NCI-H1048 (cell line): ENCODE measurements at regions not wholly inside any gene's neighbourhood (a gene's known extent, or its start where the extent isn't known, plus 50 kb on each side); places are given as distances from the start of the nearest gene placed in this dataset.

Experiments used
- DNase-seq: peaks from one replicate; lab custom pipeline; 2025; lab: John Stamatoyannopoulos, UW

DNA sequence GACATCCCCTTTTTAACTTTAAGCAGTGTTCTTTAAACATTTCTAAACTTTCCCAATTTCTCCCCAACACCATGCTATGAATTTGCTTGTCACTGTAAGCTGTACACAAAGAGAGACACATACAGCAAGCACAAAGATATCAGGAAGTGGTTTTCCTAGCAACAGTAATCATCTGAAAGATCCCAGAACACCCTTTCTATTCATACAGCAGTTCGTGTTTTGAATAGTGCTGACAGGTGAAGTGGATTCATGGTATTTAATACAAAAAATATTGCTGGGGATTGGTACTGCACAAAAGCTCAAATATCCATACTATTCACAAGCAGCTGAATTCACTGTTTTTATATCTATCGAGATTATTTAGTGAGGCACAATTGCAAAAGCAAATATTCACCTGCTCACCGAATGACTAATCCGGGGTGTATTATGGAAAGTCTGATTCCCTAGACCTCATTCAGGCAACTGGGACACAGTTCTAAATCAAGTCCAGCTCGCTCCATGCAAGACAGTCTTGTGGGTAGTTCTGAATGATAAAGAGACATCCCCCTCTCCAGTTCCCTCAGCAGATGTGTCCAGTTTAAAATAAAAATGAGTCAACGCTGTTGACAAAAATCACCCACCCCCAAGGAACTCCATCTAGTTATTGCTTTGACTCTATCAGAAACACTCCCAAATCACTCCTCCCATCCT, 107.1 kb upstream of the TSHZ2 start:
- DNase-seq, result no peak

DNA sequence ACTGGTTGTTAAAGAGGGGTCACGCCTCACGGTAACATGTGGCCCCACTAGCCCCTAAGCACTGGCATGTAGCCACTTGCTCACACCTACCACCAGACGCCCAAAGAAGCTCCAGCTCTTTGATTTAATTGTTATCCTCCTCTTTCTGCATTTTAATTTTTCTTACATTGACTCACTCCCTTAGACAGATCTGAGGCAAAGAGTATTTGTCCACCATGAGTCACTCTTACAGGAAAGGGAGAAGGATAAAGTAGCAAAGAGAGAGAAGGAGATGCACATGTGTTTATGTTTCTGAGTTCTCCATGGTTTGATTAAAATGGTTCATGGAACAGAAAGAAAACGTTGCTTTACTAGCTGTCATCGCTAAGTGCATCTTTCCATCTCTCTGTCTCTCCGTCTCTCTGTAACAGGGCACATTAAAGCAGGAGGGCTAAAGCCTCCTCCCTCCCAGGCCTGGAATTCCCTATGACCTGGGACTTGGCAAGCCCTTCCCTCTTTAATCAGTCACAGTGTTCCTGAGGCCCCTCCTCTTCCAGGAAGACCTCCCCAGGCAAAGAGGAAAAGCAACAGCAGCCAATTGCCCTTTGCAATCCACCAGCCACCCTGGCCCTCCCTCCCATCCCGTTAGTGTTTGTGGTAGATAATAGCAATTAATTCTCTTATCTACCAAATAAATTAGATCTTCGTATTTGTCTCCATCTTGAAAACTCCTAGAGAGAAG, 112.8 kb upstream of the TSHZ2 start:
- no peak for DNase-seq

DNA sequence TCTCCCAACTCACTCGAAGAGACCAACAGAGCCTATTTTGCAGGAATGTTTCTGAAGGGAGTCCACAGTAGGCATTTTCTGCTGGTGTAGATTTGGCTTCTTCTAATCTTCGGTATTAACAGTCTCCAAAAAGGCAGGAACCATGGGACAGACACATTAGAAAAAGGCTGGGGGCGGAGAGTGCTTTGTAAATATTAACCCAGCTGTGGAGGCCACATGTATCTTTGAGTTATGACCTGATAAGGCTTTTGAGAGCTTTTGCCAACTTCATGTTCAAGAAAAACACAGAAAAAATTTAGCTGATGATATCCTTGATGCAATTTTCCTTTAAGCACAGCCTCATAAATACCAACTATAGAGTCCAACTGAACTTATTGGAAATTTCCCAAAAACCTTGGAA, 119.4 kb upstream of the TSHZ2 start:
- no peak for DNase-seq

DNA sequence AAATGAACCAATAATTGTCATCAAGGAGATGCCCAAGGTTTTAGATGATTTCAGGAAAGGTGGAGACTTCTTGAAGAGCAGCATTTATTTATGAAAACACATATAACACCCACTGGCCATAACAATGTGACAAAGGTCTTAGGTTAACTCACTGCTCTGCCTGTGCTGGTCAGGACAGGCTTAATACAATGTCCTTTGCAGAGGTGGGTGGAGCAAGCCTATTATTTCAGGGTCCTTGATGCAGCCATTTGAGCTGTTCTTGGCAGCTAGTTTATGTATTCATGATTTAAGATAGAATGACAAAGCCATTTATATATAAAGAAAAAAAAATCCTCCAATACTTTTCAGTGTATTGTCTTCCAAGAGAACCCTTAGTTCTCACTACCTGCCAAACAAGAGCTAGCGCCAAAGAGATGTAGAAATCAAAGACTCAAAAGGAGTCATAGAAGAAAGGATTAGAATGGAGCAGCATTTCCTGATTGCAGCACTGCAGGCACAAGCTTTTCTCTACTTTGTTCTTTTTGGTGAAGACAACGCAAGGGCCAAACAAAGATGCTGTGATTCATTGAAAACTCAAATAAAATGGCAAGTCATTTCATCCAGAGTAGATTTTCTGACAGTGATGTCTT, 124.3 kb upstream of the TSHZ2 start:
- no peak for DNase-seq

DNA sequence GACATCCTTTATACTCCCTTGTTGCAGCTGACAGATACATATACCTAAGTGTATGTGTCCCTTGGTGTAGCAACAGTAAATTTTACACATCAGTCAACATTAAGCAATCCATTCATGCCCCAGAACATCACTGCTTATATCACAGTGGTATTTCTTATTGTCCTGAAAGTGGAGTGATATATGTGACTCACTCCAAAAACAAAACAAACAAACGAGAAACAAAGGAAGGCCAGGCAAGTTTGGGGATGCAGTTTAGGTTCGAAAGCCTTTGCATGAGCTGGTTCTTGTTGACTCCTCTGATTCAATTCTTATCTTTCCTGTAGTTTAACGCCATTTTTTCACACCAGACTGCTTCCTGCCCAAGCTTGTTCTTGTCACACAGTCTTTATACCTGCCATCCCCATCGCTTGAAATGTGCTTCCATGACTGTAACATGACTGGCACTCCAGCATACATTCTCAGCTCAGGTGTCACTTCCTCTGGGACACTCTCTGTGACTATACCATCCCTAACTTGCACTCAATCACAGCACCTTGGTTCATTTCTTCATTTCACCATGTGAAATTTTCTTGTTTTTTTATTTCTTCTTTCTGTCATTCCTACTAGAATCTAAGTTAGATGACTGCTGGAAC, 125.0 kb upstream of the TSHZ2 start:
- DNase-seq, result no peak

DNA sequence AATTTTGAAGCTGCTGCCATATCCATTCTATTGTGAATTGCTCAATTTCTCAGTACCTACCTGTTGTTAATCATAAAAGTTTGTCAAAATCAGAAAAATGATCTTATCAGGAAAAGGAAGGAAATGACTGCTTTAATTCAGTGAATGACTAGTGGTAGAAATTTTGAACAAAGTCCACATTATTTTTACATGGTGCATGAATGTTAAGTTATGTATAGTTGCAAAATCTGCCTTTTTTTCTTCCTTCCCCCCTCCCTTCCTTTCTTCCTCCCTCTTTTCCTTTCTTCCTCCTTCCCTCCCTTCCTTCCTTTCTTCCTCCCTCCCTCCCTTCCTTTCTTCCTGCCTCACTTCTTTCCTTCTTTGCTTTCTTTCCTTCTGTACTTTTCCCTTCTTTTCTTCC, 127.1 kb upstream of the TSHZ2 start:
- DNase-seq, result no peak

DNA sequence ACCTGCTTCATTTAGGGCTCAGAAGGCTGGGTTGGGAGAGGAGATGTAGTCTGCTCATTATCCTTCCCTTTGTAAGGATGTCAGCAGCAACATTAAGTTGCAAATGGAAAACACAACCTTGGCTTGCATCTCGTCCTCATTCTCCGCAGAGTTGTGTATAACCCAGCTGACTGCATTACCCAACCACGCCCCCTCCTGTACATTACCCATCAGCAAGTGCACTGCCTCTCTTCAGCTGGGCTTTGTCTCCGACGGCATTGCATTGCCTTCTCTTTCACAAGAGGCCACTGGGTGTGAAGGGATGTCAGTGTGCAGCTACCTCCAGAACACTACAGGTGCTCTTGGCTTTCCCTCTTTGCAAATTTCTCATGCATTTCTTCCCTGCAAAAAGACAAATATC, 128.7 kb upstream of the TSHZ2 start:
- no peak for DNase-seq

DNA sequence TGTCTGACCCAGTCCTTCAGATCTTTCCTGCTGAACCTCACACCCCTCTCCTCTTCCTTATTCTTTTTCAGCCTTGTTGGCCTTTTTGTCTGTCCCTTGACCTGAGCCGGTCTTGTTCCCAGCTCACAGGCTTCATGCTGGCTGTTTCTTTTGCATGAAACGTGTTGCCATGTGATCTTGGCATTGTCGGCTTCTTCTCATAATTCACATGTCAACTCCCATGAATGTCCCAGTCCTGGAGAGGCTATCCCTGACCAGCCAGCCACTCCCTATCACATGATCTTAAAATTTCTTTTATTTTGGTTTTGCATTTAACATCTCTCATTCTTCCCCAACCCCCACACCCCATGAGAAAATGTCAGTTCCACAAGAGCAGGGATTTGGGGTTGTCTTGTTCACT, 131.2 kb upstream of the TSHZ2 start:
- no peak for DNase-seq

DNA sequence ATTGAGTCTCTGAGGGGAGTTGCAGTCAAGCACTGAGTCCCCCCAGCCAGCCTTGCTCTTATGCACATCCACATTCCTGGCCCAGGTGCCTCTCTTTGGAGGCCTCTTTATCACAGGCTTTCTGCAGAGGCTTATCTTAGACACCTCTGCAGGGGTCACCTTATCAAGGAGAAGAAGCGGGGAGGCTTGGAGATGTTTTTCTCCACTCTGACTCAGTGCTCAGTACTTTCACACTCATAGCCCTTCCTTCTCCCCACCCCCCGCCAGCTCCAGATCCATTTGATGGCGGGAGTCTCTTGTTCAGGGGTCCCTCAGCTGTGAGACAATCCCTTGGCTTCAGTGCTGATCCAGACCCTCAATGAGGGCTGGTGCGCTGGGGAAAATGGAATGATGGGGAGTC, 132.1 kb upstream of the TSHZ2 start:
- no peak for DNase-seq

DNA sequence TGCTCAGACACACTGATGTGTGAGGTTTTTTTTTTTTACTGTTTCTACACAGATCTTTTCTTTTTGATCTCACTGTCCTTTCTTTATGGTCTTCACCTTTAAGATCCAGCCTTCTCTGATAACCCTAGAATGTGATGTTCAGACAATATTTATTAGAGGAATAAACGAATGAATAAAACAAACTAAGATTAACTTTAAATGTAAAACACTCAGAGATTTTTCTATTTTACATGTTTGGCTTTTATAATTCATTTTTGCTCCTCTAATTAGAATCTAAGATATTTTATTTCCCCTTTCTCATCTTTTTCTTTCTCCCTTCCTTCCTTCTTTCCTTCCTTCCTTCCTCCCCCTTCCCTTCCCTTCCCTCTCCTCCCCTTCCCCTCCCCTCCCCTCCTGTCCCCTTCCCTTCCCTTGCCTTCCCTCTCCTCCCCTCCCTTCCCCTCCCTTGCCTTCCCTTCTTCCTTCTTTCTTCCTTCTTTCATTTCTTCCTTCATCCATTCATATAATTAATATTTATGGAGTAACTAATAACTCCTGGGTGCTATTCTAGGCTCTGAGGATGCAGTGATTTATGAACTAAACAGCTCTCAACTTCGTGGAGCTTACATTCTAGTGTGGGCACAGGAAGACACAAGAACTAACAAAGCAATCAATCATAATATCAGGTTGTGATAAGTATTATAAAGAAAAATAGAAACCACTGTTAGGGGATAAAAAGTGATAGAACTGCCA, 133.5 kb upstream of the TSHZ2 start:
- no peak for DNase-seq

DNA sequence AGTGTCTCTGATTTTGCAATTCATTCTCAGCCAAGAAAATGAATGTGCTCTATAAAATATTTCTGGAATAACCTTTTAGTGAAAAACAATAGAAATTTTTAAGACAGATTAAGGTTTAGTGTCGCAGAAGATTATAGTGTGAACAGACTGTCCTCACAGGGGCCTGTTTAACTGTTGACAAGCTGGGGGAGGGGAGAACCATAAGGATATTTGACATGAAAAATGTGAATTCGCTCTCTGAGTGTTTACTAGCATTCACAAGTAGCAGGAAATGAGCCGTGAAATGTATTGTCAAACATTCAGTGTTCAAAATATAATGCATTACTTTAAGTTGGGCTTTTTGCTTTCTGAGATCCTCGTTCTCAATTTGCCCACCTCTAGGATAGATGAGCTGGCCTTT, 134.8 kb upstream of the TSHZ2 start:
- DNase-seq, result no peak

DNA sequence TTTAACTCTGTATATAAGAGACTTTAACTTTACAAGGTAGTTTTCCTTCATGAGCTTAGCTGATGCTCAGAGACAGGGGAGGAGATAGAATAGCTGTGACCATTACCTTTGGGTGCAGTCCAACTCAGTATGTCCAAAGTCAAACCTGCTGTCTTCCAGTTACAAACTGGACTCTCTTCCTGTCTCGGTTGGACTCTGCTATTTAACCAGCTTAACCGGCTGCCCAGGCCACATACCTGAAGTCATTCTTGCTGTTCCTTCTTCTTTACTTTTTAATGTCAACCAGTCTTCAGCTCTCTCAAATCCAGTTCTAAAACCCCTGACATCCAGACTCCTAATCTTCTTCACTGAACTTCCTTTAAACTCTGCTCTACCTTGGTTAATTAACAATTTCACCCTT, 138.3 kb upstream of the TSHZ2 start:
- no peak for DNase-seq

DNA sequence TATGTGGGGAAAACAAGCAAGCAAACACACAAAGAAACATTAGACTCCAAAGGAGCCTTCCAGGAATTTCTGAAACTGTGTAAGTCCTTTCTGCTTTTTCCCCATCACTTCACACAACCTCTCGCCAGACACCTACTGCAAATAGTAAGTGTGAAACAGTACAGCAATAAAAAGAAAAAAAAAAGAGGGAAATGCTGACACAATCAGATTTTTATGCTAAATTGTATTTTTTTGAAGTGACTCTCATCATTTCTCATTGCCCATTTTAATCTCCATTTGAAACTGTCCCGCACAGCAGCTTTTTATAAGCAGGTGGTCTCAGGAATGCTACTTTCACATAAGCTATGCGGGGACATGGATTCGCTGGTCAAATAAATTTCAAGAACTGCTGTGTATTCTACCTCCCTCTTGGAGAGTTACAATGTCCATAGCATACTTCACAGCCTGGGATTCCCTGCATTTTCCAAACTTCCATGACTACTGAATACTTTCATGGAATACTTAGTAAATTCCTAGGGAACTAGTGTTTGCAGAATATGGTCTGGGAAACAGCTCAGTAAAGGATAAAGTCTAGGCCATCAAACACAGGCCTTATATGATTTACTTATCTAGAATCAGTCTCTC, 139.9 kb upstream of the TSHZ2 start:
- no peak for DNase-seq

DNA sequence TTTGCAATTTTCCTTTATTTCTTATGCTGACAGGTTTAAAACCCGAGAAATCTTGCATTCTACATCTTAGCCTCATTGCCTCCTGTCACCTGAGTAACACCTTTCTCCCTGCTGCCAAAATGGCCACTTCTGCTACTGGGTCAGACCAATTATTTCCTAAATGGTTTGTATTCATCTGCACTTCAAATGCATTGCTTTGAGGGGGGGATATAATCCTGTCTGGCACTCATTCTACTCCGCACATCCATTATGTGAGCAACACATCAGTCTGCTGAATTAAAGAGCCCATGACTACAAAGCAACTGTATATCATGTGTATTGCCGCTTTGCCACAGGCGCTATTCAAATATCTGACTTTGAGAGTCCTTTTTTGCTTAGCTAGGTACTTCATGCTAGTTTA, 141.6 kb upstream of the TSHZ2 start:
- peak; percentile 27 for DNase-seq

DNA sequence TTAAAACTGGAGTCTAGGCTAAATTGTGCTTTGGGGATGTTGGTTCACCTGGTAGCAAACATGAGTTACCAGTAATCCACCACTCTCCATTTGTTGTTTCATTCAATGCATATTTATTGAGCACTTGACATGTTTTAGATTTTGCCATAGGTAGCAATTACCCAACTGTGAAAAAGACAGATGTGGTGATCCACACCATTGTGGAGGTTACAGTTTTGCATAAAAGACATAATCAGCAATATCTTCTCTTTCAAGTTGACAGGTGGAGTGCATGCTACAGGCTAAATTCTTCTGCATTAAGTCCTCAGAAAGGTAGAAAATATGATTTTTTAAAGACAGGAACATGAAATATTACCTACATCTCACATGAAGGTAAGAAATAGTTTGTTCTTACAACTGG, 143.0 kb upstream of the TSHZ2 start:
- no peak for DNase-seq

DNA sequence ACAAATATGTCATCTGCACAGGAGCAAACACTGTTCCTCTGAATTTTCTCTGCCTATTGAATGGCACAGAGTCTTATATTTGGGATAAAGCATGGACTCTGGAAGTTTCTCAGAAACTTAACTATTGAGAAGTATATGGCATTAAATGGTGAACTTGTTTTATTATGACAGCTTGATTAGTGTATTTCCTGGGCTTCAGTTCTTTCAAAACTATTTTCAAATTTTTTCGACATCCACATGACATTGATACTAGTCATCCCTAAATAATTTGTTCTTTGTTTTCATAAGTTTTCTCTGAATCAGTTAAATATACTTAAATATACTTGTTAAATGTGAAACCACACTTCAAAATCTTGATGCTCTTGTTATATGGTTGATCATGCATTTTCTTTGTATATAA, 144.0 kb upstream of the TSHZ2 start:
- no peak for DNase-seq

DNA sequence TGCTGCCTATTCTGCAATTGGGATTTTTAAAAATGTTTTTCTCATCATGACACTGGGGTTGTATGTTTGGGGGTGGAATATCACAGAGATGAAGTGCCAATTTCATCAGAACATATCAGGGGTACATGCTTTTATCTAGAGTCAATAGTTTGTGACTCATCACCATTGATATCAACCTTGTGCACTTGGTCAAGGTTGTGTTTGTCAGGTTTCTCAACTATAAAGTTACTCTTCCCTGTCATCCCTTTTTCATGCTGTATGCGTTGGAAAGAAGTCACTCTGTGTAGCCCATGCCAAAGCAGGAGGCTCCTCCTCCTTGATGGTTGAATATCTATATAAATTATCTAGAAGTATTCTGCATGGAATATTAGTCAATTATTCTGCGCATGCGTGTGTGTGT, 145.4 kb upstream of the TSHZ2 start:
- DNase-seq, result no peak

DNA sequence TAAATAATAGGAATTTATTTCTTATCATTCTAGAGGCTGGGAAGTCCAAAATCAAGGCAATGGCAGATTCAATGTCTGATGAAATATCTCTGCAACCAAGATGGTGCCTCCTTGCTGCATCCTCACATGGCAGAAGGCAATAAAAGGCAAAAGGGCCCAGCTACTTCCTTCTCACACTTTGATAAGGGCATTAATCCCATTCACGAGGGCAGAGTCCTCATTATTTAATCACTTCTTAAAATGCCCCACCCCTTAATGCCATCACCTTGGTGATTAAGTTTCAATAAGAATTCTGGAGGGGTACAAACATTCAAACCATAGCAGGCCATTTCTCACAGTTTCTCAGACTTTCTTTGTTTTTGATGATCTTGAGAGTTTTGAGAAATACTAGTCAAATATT, 145.8 kb upstream of the TSHZ2 start:
- DNase-seq, result no peak

DNA sequence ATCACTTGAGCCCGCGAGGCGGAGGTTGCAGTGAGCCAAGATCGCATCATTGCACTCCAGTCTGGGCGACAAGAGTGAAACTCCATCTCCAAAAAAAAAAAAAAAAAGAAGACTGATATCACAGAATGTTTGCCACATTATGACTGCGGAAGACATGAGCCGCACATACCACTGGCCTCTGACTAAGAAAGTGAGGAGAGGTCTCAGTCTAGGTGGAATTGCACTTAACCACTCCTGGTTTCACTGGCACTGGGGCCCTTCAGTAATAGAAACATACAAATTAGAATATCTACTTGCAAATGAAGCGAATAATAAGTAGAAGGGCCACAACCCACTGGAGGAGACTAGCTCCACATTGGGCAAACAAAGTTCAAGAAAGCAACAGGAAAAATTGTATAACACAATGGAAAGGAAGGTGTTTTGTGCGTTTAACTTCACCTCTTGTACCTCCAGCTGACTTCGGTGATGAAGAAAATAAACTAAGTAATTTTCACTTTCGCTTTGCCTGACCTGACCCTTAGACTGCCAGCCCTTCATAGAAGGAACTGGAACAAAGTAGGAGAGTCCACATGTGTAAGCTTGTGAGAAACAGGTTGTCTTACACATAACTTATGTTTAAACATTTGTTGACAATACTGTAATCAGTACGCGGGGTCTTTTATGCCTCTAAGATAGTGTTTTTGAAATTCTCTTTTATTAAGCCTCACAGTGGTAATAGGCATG, 147.5 kb upstream of the TSHZ2 start:
- DNase-seq, result no peak

DNA sequence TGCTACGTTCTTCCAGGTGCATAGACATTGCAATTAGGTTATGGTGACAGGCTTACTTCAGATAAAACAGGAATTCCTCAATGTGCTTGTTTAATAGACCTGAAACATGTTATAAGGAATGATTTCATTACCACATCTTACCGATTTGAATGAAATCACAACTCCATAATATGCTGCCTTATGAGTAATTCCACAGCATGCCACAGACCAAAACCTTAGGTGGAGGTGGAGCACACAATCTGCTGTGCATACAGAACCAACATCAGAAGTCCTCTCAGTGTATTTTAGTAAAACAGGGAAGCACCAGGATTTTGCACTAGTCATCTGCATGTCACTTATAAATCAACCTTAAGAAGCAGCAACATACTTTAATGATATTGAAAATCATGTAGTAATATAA, 148.9 kb upstream of the TSHZ2 start:
- DNase-seq, result no peak

DNA sequence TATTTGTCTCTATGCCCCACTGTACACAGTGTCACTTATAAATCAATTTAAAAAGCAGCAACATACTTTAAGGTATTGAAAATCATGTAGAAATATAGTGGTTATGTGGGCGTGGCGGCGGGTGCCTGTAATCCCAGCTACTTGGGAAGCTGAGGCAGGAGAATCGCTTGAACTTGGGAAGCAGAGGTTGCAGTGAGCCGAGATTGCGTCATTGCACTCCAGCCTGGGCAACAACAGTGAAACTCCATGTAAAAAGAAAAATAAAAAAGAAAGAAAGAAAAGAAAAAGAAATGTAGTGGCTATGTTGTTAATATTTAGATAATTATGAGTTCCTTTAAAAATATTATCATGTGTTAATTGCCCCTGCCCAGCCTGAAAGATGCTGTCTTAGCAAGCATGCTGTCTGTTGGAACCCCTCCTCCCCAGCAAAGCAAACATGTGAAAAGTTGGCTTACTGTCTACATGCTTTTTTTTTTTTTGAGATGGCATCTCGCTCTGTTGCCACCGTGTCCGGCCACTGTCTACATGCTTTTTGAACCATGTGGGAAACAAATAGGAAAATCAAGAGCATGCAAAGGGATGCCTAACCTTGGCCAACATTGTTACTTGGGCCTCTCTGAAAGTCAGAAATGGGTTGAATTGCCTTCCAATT, 151.4 kb upstream of the TSHZ2 start:
- DNase-seq, result no peak
